Activated B cell treated with CpG ODN at 0.5 μM for 24 hours (primary cell): ENCODE measurements at regions not wholly inside any gene's neighbourhood (a gene's known extent, or its start where the extent isn't known, plus 50 kb on each side); places are given as distances from the start of the nearest gene placed in this dataset.

Experiments
- ATAC-seq: fragments of 200-7000 bp; cut with Tn5 transposase; one replicate; pipeline ENCODE4 v1.10.0; 2021; ENCODE audit warnings: low read depth, mild to moderate bottlenecking, moderate library complexity
- CTCF ChIA-PET: fragments of 350-600 bp; sonication (Branson Sonifier 250); formaldehyde crosslinking; loops from one replicate; lab custom pipeline; 2021; ENCODE audit warnings: antibody characterized with exemption; lab: Charles Lee
- POLR2A ChIA-PET: fragments of 350-600 bp; sonication (Branson Sonifier 250); formaldehyde crosslinking; loops from one replicate; lab custom pipeline; 2021; ENCODE audit warnings: antibody characterized with exemption; lab: Charles Lee
- DNase-seq: peaks from one replicate; pipeline ENCODE4 v3.0.0; 2022
- H3K27ac Mint-ChIP-seq: one replicate; pipeline ENCODE4 v1.8.0; 2020; ENCODE audit warnings: mixed read lengths
- H3K27me3 Mint-ChIP-seq: one replicate; pipeline ENCODE4 v1.8.0; 2021; ENCODE audit warnings: mixed read lengths
- H3K36me3 Mint-ChIP-seq: one replicate; pipeline ENCODE4 v1.8.0; 2021; ENCODE audit warnings: low read depth, mixed read lengths
- H3K4me1 Mint-ChIP-seq: one replicate; pipeline ENCODE4 v1.8.0; 2021; ENCODE audit warnings: mixed read lengths
- H3K4me3 Mint-ChIP-seq: one replicate; pipeline ENCODE4 v1.8.0; 2020; ENCODE audit warnings: mild to moderate bottlenecking, mixed read lengths
- H3K9me3 Mint-ChIP-seq: one replicate; pipeline ENCODE4 v1.8.0; 2020; ENCODE audit warnings: mixed read lengths
- intact Hi-C: fragments of 100-400 bp; cut with micrococcal nuclease; formaldehyde crosslinking; loops from one replicate; pipeline ENCODE4 v1.15.1; 2024
- TF ChIP-seq, protein P1 (sequence below): fragments of 200-600 bp; IDR thresholded peaks from one replicate; pipeline ENCODE4 v1.8.0; 2022; ENCODE audit warnings: antibody characterized with exemption, mild to moderate bottlenecking

DNA sequence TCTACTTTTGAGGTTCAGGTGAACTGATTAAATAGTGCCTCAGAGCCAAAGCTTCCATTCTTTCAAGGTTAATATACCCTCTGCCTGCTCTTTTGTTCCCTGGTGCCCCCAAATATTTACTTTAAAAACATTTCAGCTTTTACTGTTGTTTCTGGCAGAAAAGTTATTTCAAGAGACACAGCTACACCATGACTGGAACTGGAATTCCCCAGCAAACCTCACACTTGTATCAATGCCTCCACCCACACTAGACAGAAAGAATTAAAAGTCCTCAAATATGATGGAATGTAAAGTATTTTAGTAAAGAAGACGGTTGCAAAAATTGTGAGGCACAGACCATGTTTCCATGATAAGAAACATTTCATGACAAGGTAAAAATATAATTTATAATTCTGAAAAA lies 720.2 kb upstream of the TYRP1 start:
- peaks cover 7% of the 10 kb centered on the region for H3K9me3 Mint-ChIP-seq
- CTCF ChIA-PET = no interaction called here
- no peak for ATAC-seq
- H3K36me3 Mint-ChIP-seq = no peaks in the 10 kb centered on the region
- DNase-seq = no peak
- TF ChIP-seq, protein P1, sequence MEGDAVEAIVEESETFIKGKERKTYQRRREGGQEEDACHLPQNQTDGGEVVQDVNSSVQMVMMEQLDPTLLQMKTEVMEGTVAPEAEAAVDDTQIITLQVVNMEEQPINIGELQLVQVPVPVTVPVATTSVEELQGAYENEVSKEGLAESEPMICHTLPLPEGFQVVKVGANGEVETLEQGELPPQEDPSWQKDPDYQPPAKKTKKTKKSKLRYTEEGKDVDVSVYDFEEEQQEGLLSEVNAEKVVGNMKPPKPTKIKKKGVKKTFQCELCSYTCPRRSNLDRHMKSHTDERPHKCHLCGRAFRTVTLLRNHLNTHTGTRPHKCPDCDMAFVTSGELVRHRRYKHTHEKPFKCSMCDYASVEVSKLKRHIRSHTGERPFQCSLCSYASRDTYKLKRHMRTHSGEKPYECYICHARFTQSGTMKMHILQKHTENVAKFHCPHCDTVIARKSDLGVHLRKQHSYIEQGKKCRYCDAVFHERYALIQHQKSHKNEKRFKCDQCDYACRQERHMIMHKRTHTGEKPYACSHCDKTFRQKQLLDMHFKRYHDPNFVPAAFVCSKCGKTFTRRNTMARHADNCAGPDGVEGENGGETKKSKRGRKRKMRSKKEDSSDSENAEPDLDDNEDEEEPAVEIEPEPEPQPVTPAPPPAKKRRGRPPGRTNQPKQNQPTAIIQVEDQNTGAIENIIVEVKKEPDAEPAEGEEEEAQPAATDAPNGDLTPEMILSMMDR = no peak
- H3K4me1 Mint-ChIP-seq = no peaks in the 10 kb centered on the region
- no peaks in the 10 kb centered on the region for H3K27me3 Mint-ChIP-seq
- no peak overlapping the region for H3K27ac Mint-ChIP-seq
- intact Hi-C loops = no loop called here
- no peak overlapping the region for H3K4me3 Mint-ChIP-seq
- POLR2A ChIA-PET = no interaction called here

- ChIA-PET CTCF (no interaction called here), POLR2A (no interaction called here)
- DNase-seq (no peak), ATAC-seq (no peak)
- TF ChIP-seq, protein P1 = no peak
- Mint-ChIP-seq H3K27ac (no peak overlapping the region), H3K9me3 (peaks cover 7% of the 10 kb centered on the region), H3K27me3 (no peaks in the 10 kb centered on the region), H3K36me3 (no peaks in the 10 kb centered on the region), H3K4me1 (no peaks in the 10 kb centered on the region), H3K4me3 (no peak overlapping the region)
- intact Hi-C loops = no loop called here
Measured at GRCh38 chr9:11973511-11973910, 719.7 kb upstream of the TYRP1 start.

DNA sequence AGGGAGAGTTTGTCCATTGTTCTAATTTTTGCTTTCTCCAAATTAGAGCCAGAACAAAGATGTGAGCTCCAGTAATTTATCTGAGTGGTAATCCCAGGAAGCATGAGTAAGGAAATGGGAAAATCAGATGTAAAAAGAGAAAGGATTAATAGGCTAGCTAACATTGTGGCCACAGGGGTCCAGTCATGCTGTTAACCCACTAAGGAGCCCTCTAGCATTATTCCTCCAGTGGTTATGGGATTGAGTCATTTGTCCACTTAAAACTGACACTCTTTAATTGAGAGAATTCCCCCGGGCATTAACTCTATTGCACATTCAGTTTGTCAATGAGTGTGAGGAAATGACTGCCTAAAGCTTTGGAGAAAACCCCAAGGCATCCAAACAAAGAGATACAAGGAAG lies 700.3 kb upstream of the TYRP1 start:
- Mint-ChIP-seq H3K36me3 (no peaks in the 10 kb centered on the region), H3K4me1 (no peaks in the 10 kb centered on the region), H3K4me3 (no peak overlapping the region), H3K27me3 (no peaks in the 10 kb centered on the region), H3K9me3 (no peaks in the 10 kb centered on the region), H3K27ac (no peak overlapping the region)
- ATAC-seq (no peak), DNase-seq (no peak)
- intact Hi-C loops = no loop called here
- ChIA-PET POLR2A (no interaction called here), CTCF (no interaction called here)
- TF ChIP-seq, protein P1 = no peak

- H3K9me3 Mint-ChIP-seq = peaks cover 25% of the 10 kb centered on the region
- CTCF ChIA-PET = no interaction called here
- no peak overlapping the region for H3K4me3 Mint-ChIP-seq
- H3K4me1 Mint-ChIP-seq = no peaks in the 10 kb centered on the region
- TF ChIP-seq, protein P1 = no peak
- no peaks in the 10 kb centered on the region for H3K27me3 Mint-ChIP-seq
- intact Hi-C loops = no loop called here
- no peak for DNase-seq
- ATAC-seq = no peak
- POLR2A ChIA-PET = no interaction called here
- H3K36me3 Mint-ChIP-seq = no peaks in the 10 kb centered on the region
- no peak overlapping the region for H3K27ac Mint-ChIP-seq
Measured at GRCh38 chr9:12014488-12014887, 678.7 kb upstream of the TYRP1 start.

- ATAC-seq = no peak
- peaks cover 8% of the 10 kb centered on the region for H3K9me3 Mint-ChIP-seq
- TF ChIP-seq, protein P1 = no peak
- DNase-seq = no peak
- POLR2A ChIA-PET = no interaction called here
- H3K27me3 Mint-ChIP-seq = no peaks in the 10 kb centered on the region
- no peak overlapping the region for H3K27ac Mint-ChIP-seq
- no peak overlapping the region for H3K4me3 Mint-ChIP-seq
- no peaks in the 10 kb centered on the region for H3K4me1 Mint-ChIP-seq
- CTCF ChIA-PET = no interaction called here
- H3K36me3 Mint-ChIP-seq = no peaks in the 10 kb centered on the region
- intact Hi-C loops = no loop called here
Measured at GRCh38 chr9:12054235-12054634, 639.0 kb upstream of the TYRP1 start.
